Activated naive CD8-positive, alpha-beta T cell treated with anti-CD3 and anti-CD28 coated beads, Interleukin-2, amount 50 U/mL, for 16 hours (primary cell): ENCODE measurements at regions not wholly inside any gene's neighbourhood (a gene's known extent, or its start where the extent isn't known, plus 50 kb on each side); places are given as distances from the start of the nearest gene placed in this dataset.
"Not testable (repeated sequence)": the region's sequence is repeated elsewhere in the genome, so short reads cannot be mapped to it uniquely, and the experiment has no call there.

ENCODE experiments used
- DNase-seq: peaks from one replicate; pipeline ENCODE4 v3.0.0-alpha.2; 2020; ENCODE audit warnings: low read depth, low spot score

GRCh38 chr6:22146678-22146930, 150.2 kb downstream of the PRL start:
- DNase-seq: no peak

- DNase-seq: no peak
Observed at GRCh38 chr6:22146931-22147701, 149.7 kb downstream of the PRL start.

GRCh38 chr6:22147921-22148776, 148.7 kb downstream of the PRL start:
- DNase-seq: no peak

GRCh38 chr6:22149096-22149495, 147.7 kb downstream of the PRL start:
- no peak for DNase-seq

GRCh38 chr6:22149501-22150367, 147.1 kb downstream of the PRL start:
- DNase-seq: no peak

GRCh38 chr6:22150368-22151035, 146.3 kb downstream of the PRL start:
- DNase-seq: no peak

- DNase-seq: no peak
Observed at GRCh38 chr6:22151892-22152291, 144.9 kb downstream of the PRL start.

- no peak for DNase-seq
Observed at GRCh38 chr6:22152841-22153240, 144.0 kb downstream of the PRL start.

- no peak for DNase-seq
Observed at GRCh38 chr6:22153384-22154158, 143.3 kb downstream of the PRL start.

GRCh38 chr6:22155551-22155950, 141.3 kb downstream of the PRL start:
- no peak for DNase-seq

GRCh38 chr6:22157233-22157632, 139.6 kb downstream of the PRL start:
- no peak for DNase-seq

- no peak for DNase-seq
Observed at GRCh38 chr6:22164236-22164635, 132.6 kb downstream of the PRL start.

- not testable (repeated sequence) for DNase-seq
Observed at GRCh38 chr6:22171006-22171405, 125.8 kb downstream of the PRL start.

- DNase-seq: not testable (repeated sequence)
Observed at GRCh38 chr6:22171885-22172284, 125.0 kb downstream of the PRL start.

- no peak for DNase-seq
Observed at GRCh38 chr6:22173311-22173710, 123.5 kb downstream of the PRL start.

- DNase-seq: not testable (repeated sequence)
Observed at GRCh38 chr6:22180250-22180649, 116.6 kb downstream of the PRL start.

- no peak for DNase-seq
Observed at GRCh38 chr6:22184371-22184770, 112.5 kb downstream of the PRL start.

- DNase-seq: no peak
Observed at GRCh38 chr6:22189946-22190345, 106.9 kb downstream of the PRL start.

GRCh38 chr6:22194188-22194921, 102.5 kb downstream of the PRL start:
- no peak for DNase-seq

GRCh38 chr6:22199771-22200170, 97.1 kb downstream of the PRL start:
- DNase-seq: no peak
